DND-41 (cell line): ENCODE measurements at regions not wholly inside any gene's neighbourhood (a gene's known extent, or its start where the extent isn't known, plus 50 kb on each side); places are given as distances from the start of the nearest gene placed in this dataset.

Experiments
- CTCF ChIP-seq: IDR thresholded peaks from 2 replicates; pipeline ENCODE4 v1.5.1; 2012; ENCODE audit warnings: borderline replicate concordance, low read length, moderate library complexity, mild to moderate bottlenecking; ENCODE audit not compliant: poor library complexity, severe bottlenecking; ENCODE audit errors: extremely low read depth
- EZH2 ChIP-seq: IDR thresholded peaks from 3 replicates; pipeline ENCODE4 v1.6.1; 2012; ENCODE audit warnings: borderline replicate concordance, low read depth, mild to moderate bottlenecking, moderate library complexity, low read length, inconsistent platforms; ENCODE audit not compliant: severe bottlenecking

DNA sequence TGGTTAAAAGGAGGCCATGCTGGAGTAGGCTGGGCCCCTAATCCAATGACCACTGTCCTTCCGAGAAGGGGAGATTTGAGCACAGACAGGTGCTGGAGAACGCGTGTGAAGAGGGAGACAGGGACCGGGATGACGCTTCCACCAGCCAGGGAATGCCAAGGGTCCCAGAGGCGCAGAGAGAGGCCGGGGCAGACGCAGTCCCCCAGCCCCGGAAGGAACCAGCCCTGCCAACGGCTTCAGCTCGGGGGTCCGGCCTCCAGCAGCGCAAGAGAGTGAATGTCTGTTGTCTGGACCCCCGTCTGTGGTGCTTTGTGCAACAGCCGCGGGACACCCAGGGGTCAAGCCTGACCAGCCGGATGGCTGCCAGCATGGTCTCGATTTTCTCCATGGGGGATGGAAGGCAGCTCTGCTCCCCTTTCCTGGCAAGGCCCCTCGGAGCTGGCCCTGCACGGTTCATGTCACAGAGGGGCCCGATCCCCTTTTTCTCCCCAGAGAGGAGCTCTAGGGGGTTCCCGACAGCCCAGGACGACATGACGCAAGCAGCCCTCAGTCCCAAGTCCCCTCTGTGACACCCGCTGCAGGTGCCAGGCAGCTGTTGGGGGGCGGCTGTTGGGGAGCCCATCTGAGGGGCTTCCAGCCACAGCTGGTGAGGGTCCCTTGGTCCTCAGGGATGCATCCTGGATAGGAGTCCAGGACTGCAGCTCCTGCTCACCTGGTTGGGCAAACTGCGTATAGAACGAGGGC, 73.5 kb downstream of the SIK1 start:
- TF ChIP-seq CTCF = no peak
- TF ChIP-seq EZH2 = no peak
